ENCODE measurements at regions not wholly inside any gene's neighbourhood (a gene's known extent, or its start where the extent isn't known, plus 50 kb on each side); places are given as distances from the start of the nearest gene placed in this dataset.

GRCh38 chr4:165548702-165549101 lies 169.9 kb downstream of the CPE start:
- no peak for DNase-seq

GRCh38 chr4:165553221-165553810 lies 174.5 kb downstream of the CPE start:
- no peak for DNase-seq

- no peak for DNase-seq
Measured at GRCh38 chr4:165555302-165555701, 176.5 kb downstream of the CPE start.

- no peak for DNase-seq
Measured at GRCh38 chr4:165556383-165556782, 177.6 kb downstream of the CPE start.

GRCh38 chr4:165560941-165561340 lies 182.1 kb downstream of the CPE start:
- no peak for DNase-seq

- DNase-seq: no peak
Measured at GRCh38 chr4:165563851-165564250, 185.0 kb downstream of the CPE start.

GRCh38 chr4:165569031-165569430 lies 190.2 kb downstream of the CPE start:
- no peak for DNase-seq

- peak in 1 of 2 donors; percentile 16 for DNase-seq
Measured at GRCh38 chr4:165571476-165571875, 192.7 kb downstream of the CPE start.

GRCh38 chr4:165580351-165580905 lies 201.6 kb downstream of the CPE start:
- no peak for DNase-seq

- DNase-seq: no peak
Measured at GRCh38 chr4:165583341-165583740, 204.5 kb downstream of the CPE start.

- DNase-seq: no peak
Measured at GRCh38 chr4:165584916-165585315, 206.1 kb downstream of the CPE start.

- DNase-seq: no peak
Measured at GRCh38 chr4:165588534-165589315, 209.9 kb downstream of the CPE start.

- no peak for DNase-seq
Measured at GRCh38 chr4:165592386-165592785, 213.6 kb downstream of the CPE start.

- DNase-seq: no peak
Measured at GRCh38 chr4:165597581-165598480, 219.0 kb downstream of the CPE start.

- DNase-seq: no peak
Measured at GRCh38 chr4:165600959-165601683, 222.3 kb downstream of the CPE start.

GRCh38 chr4:165602621-165603020 lies 223.8 kb downstream of the CPE start:
- DNase-seq: no peak

GRCh38 chr4:165604181-165604580 lies 225.4 kb downstream of the CPE start:
- DNase-seq: no peak

- DNase-seq: no peak
Measured at GRCh38 chr4:165605811-165606210, 227.0 kb downstream of the CPE start.

GRCh38 chr4:165606465-165607205 lies 227.8 kb downstream of the CPE start:
- no peak for DNase-seq

GRCh38 chr4:165609653-165610052 lies 230.8 kb downstream of the CPE start:
- no peak for DNase-seq

GRCh38 chr4:165610679-165611437 lies 232.1 kb downstream of the CPE start:
- peak in 1 of 2 donors; percentile 24 for DNase-seq
